Upper lobe of right lung (tissue), 1 donor: ENCODE measurements at regions not wholly inside any gene's neighbourhood (a gene's known extent, or its start where the extent isn't known, plus 50 kb on each side); places are given as distances from the start of the nearest gene placed in this dataset.

Source experiments
- ATAC-seq: fragments of 200-7000 bp; cut with Tn5 transposase; one replicate; pipeline ENCODE4 v1.9.1; 2020; ENCODE audit warnings: mild to moderate bottlenecking, moderate library complexity
- DNase-seq: peaks from one replicate; pipeline ENCODE4 v3.0.0-alpha.2; 2020
- H3K27ac ChIP-seq: fragments of 200-600 bp; one replicate; pipeline ENCODE4 v1.8.0; 2022
- H3K27me3 ChIP-seq: fragments of 200-600 bp; one replicate; pipeline ENCODE4 v1.8.0; 2022; ENCODE audit warnings: mild to moderate bottlenecking
- H3K36me3 ChIP-seq: fragments of 200-600 bp; one replicate; pipeline ENCODE4 v1.8.0; 2022
- H3K4me1 ChIP-seq: fragments of 200-600 bp; one replicate; pipeline ENCODE4 v1.8.0; 2022
- H3K4me3 ChIP-seq: fragments of 200-600 bp; one replicate; pipeline ENCODE4 v1.8.0; 2022; ENCODE audit warnings: mild to moderate bottlenecking
- H3K9me3 ChIP-seq: fragments of 200-600 bp; one replicate; pipeline ENCODE4 v1.8.0; 2022
- intact Hi-C: fragments of 100-400 bp; cut with DNase I; formaldehyde crosslinking; loops from one replicate; pipeline ENCODE4 v1.11.0; 2022
- TF ChIP-seq, protein P1 (sequence below): fragments of 200-600 bp; IDR thresholded peaks from one replicate; pipeline ENCODE4 v1.8.0; 2022; ENCODE audit warnings: antibody characterized with exemption
- donor health status: DM: no; HTN: yes; CAD: no; lungs with severe emphysema.

DNA sequence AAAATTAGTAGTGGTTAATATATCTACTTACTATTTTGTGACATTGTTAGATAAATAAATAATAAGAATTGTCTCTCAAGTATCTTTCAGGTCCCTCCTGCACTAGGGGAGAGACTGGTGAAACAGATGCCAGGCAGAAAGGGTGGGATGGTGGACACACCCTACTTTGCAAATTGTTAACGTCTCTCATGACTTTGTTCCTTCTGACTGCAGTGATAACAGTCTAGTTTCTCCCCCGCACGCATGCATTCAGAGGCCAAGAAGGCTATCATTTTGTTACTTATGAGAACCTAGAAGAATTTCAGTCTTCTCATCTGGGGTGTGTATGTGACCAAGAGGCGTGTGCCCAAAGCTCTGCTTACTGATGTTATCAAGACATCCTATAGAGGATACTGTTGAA lies 152.3 kb downstream of the EDN1 start:
- ATAC-seq (no peak), DNase-seq (no peak)
- Histone ChIP-seq H3K36me3 (no peaks in the 10 kb centered on the region), H3K9me3 (no peaks in the 10 kb centered on the region), H3K27me3 (no peaks in the 10 kb centered on the region), H3K4me1 (no peaks in the 10 kb centered on the region), H3K4me3 (no peak overlapping the region), H3K27ac (no peak overlapping the region)
- TF ChIP-seq, protein P1, sequence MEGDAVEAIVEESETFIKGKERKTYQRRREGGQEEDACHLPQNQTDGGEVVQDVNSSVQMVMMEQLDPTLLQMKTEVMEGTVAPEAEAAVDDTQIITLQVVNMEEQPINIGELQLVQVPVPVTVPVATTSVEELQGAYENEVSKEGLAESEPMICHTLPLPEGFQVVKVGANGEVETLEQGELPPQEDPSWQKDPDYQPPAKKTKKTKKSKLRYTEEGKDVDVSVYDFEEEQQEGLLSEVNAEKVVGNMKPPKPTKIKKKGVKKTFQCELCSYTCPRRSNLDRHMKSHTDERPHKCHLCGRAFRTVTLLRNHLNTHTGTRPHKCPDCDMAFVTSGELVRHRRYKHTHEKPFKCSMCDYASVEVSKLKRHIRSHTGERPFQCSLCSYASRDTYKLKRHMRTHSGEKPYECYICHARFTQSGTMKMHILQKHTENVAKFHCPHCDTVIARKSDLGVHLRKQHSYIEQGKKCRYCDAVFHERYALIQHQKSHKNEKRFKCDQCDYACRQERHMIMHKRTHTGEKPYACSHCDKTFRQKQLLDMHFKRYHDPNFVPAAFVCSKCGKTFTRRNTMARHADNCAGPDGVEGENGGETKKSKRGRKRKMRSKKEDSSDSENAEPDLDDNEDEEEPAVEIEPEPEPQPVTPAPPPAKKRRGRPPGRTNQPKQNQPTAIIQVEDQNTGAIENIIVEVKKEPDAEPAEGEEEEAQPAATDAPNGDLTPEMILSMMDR = no peak
- intact Hi-C loops = no loop called here

- no peak overlapping the region for H3K27ac ChIP-seq
- no peaks in the 10 kb centered on the region for H3K36me3 ChIP-seq
- no peaks in the 10 kb centered on the region for H3K27me3 ChIP-seq
- H3K4me3 ChIP-seq = no peak overlapping the region
- DNase-seq (no peak), ATAC-seq (no peak)
- intact Hi-C loops = no loop called here
- H3K4me1 ChIP-seq = no peaks in the 10 kb centered on the region
- TF ChIP-seq, protein P1 = no peak
- H3K9me3 ChIP-seq = no peaks in the 10 kb centered on the region
Measured at GRCh38 chr6:12446394-12446793, 156.2 kb downstream of the EDN1 start.

DNA sequence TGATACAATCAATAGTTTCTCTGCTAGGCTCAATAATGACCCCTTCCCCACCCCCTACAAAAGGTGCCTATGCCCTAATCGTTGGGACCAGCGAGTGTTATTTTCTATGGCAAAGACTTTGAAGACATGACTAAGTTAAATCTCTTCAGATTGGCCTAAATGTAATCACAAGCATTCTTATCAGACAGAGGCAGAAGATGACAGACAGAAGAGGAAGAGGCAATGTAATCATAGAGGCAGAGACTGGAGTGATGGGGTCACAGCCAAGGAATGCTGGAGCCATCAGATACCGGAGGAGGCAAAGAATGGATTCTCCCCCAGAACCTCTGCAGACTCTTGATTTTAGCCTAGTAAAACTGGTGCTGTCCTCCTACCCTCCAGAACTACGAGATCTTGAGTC lies 159.3 kb downstream of the EDN1 start:
- Histone ChIP-seq H3K4me3 (no peak overlapping the region), H3K4me1 (no peaks in the 10 kb centered on the region), H3K9me3 (no peaks in the 10 kb centered on the region), H3K36me3 (no peaks in the 10 kb centered on the region), H3K27ac (no peak overlapping the region), H3K27me3 (no peaks in the 10 kb centered on the region)
- intact Hi-C loops = no loop called here
- no peak for ATAC-seq
- TF ChIP-seq, protein P1 = no peak
- DNase-seq = no peak

GRCh38 chr6:12450467-12450866 lies 160.3 kb downstream of the EDN1 start:
- no peaks in the 10 kb centered on the region for H3K4me1 ChIP-seq
- H3K27me3 ChIP-seq = no peaks in the 10 kb centered on the region
- TF ChIP-seq, protein P1 = no peak
- no peaks in the 10 kb centered on the region for H3K9me3 ChIP-seq
- DNase-seq = no peak
- no peak overlapping the region for H3K27ac ChIP-seq
- no peak overlapping the region for H3K4me3 ChIP-seq
- ATAC-seq = no peak
- no peaks in the 10 kb centered on the region for H3K36me3 ChIP-seq
- intact Hi-C loops = no loop called here

DNA sequence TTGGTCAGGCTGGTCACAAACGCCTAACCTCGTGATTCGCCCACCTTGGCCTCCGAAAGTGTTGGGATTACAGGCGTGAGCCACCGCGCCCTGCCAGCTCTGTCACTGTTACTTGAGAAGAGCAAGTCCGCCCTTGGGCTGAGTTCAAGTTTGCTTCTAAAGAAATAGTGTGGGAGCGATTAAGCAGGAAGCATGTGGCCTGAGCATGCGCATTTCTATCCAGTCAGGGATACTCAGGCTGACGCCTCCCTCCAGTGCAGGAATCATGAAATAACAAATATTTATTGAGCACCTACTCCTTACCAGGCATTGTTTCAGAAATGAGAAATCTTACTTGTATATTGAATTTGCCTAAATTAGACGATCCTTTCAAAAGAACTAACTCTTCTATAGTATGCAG lies 166.2 kb downstream of the EDN1 start:
- no peak overlapping the region for H3K4me3 ChIP-seq
- ATAC-seq (no peak), DNase-seq (no peak)
- TF ChIP-seq, protein P1 = no peak
- no peaks in the 10 kb centered on the region for H3K27me3 ChIP-seq
- no peak overlapping the region for H3K27ac ChIP-seq
- H3K4me1 ChIP-seq = no peaks in the 10 kb centered on the region
- H3K36me3 ChIP-seq = no peaks in the 10 kb centered on the region
- intact Hi-C loops = no loop called here
- no peaks in the 10 kb centered on the region for H3K9me3 ChIP-seq

DNA sequence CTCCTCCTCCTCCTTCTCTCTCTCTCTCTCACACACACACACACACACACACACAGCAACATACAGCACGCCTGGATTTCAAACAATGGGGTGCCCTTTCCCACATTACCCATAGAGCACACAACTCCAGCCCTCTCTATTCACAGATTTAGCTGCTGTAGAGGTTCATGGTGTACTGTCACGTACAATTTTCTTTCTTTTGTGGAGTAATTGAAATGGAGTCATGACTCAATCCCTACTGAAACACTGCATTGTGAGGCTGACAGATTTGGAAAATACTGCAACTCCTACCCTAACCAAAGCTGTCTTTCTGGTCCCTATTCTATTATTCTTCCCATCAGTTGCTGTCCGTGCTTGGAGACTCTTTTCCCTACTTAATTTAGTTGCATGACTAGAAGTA lies 166.9 kb downstream of the EDN1 start:
- intact Hi-C loops = no loop called here
- Histone ChIP-seq H3K9me3 (no peaks in the 10 kb centered on the region), H3K4me3 (no peak overlapping the region), H3K27ac (no peak overlapping the region), H3K27me3 (no peaks in the 10 kb centered on the region), H3K36me3 (no peaks in the 10 kb centered on the region), H3K4me1 (no peaks in the 10 kb centered on the region)
- DNase-seq = no peak
- no peak for ATAC-seq
- TF ChIP-seq, protein P1 = no peak
